ENCODE measurements at regions not wholly inside any gene's neighbourhood (a gene's known extent, or its start where the extent isn't known, plus 50 kb on each side); places are given as distances from the start of the nearest gene placed in this dataset.

DNA sequence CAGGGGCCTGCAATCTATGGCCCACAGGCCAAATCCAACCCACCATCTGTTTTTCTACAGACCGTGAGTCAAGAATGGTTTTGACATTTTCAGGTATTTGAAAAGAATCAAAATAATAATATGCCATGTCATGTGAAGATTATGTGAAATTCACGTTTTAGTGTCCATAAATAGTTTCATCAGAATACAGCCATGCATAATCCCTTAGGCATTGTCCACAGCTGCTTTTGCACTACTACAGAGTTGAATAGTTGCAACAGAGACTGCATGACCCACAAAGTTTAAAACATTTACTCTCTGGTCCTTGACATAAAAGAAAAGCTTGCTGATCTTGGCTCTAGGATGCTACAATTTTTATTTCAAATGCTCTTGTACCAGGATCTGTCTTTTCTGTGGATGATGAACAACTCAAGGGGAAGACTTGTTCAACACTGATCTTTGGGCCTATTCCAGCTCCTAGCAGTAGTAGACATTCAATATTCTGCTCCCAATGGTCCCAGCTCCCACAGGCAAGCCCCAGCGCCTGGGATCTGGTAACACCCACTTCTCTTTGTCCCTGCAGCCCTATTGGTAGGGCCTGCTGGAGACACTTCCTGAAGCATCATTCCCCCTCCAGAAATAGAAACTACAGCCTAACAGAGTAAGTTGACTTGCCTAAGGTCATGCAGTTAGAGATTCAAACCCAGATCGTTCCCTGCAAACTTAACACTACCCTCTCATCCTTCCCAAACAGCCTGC, 76.9 kb downstream of the MRPL46 start:
- TF ChIP-seq, protein P1, sequence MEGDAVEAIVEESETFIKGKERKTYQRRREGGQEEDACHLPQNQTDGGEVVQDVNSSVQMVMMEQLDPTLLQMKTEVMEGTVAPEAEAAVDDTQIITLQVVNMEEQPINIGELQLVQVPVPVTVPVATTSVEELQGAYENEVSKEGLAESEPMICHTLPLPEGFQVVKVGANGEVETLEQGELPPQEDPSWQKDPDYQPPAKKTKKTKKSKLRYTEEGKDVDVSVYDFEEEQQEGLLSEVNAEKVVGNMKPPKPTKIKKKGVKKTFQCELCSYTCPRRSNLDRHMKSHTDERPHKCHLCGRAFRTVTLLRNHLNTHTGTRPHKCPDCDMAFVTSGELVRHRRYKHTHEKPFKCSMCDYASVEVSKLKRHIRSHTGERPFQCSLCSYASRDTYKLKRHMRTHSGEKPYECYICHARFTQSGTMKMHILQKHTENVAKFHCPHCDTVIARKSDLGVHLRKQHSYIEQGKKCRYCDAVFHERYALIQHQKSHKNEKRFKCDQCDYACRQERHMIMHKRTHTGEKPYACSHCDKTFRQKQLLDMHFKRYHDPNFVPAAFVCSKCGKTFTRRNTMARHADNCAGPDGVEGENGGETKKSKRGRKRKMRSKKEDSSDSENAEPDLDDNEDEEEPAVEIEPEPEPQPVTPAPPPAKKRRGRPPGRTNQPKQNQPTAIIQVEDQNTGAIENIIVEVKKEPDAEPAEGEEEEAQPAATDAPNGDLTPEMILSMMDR (IDR thresholded peaks at IDR 0.05; ENCODE audit: low read depth, low read length, poor library complexity, severe bottlenecking), result no peak
- TF ChIP-seq EZH2phosphoT487 (IDR thresholded peaks at IDR 0.05; ENCODE audit: borderline replicate concordance, low read length), result no peak

All from DOHH2 (cell line).